ENCODE measurements at regions not wholly inside any gene's neighbourhood (a gene's known extent, or its start where the extent isn't known, plus 50 kb on each side); places are given as distances from the start of the nearest gene placed in this dataset.

GRCh38 chr7:88665892-88666514 lies 93.5 kb upstream of the ZNF804B start:
- CTCF ChIA-PET = no interaction called here
- POLR2A ChIA-PET = no interaction called here

GRCh38 chr7:88664630-88665233 lies 94.8 kb upstream of the ZNF804B start:
- CTCF ChIA-PET = no interaction called here
- POLR2A ChIA-PET = no interaction called here

More at GRCh38 chr7:88665892-88666514, 93.5 kb upstream of the ZNF804B start:
- DNase-seq (ENCODE audit: low read depth, low spot score) = no peak
- no peak for TF ChIP-seq CTCF (IDR thresholded peaks at IDR 0.05; ENCODE audit: insufficient read depth, low read length, missing control alignments)
- H3K4me3 ChIP-seq (ENCODE audit: low read depth, low read length) = no peak overlapping the region

GRCh38 chr7:88661921-88662320 lies 97.6 kb upstream of the ZNF804B start:
- H3K4me3 ChIP-seq (ENCODE audit: low read depth, low read length) = no peak overlapping the region
- DNase-seq (ENCODE audit: low read depth, low spot score) = no peak
- no peak for TF ChIP-seq CTCF (IDR thresholded peaks at IDR 0.05; ENCODE audit: insufficient read depth, low read length, missing control alignments)
- ChIA-PET CTCF (no interaction called here), POLR2A (no interaction called here)

More at GRCh38 chr7:88664630-88665233, 94.8 kb upstream of the ZNF804B start:
- DNase-seq (ENCODE audit: low read depth, low spot score) = no peak
- no peak overlapping the region for H3K4me3 ChIP-seq (ENCODE audit: low read depth, low read length)
- TF ChIP-seq CTCF (IDR thresholded peaks at IDR 0.05; ENCODE audit: insufficient read depth, low read length, missing control alignments) = no peak

- no peak for TF ChIP-seq CTCF (IDR thresholded peaks at IDR 0.05; ENCODE audit: insufficient read depth, low read length, missing control alignments)
- ChIA-PET POLR2A (no interaction called here), CTCF (no interaction called here)
- no peak overlapping the region for H3K4me3 ChIP-seq (ENCODE audit: low read depth, low read length)
- DNase-seq (ENCODE audit: low read depth, low spot score) = no peak
Measured at GRCh38 chr7:88647825-88648224, 111.7 kb upstream of the ZNF804B start.

GRCh38 chr7:88638583-88638982 lies 120.9 kb upstream of the ZNF804B start:
- no peak overlapping the region for H3K4me3 ChIP-seq (ENCODE audit: low read depth, low read length)
- ChIA-PET CTCF (no interaction called here), POLR2A (no interaction called here)
- TF ChIP-seq CTCF (IDR thresholded peaks at IDR 0.05; ENCODE audit: insufficient read depth, low read length, missing control alignments) = no peak
- DNase-seq (ENCODE audit: low read depth, low spot score) = no peak

- ChIA-PET CTCF (no interaction called here), POLR2A (no interaction called here)
Measured at GRCh38 chr7:88637795-88638194, 121.7 kb upstream of the ZNF804B start.

More at GRCh38 chr7:88637795-88638194, 121.7 kb upstream of the ZNF804B start:
- TF ChIP-seq CTCF (IDR thresholded peaks at IDR 0.05; ENCODE audit: insufficient read depth, low read length, missing control alignments) = no peak
- DNase-seq (ENCODE audit: low read depth, low spot score) = no peak
- no peak overlapping the region for H3K4me3 ChIP-seq (ENCODE audit: low read depth, low read length)
